NK-92 (cell line): ENCODE measurements at regions not wholly inside any gene's neighbourhood (a gene's known extent, or its start where the extent isn't known, plus 50 kb on each side); places are given as distances from the start of the nearest gene placed in this dataset.

Experiments
- DNase-seq: peaks from one replicate; lab custom pipeline; 2025; ENCODE audit not compliant: unreplicated experiment; lab: John Stamatoyannopoulos, UW

GRCh38 chr10:10432296-10433035 lies 585.2 kb upstream of the CELF2 start:
- no peak for DNase-seq

- DNase-seq = no peak
Measured at GRCh38 chr10:10434312-10434711, 583.4 kb upstream of the CELF2 start.

- no peak for DNase-seq
Measured at GRCh38 chr10:10437886-10438285, 579.8 kb upstream of the CELF2 start.

- DNase-seq = no peak
Measured at GRCh38 chr10:10438335-10439100, 579.2 kb upstream of the CELF2 start.

- no peak for DNase-seq
Measured at GRCh38 chr10:10456856-10457255, 560.8 kb upstream of the CELF2 start.

- no peak for DNase-seq
Measured at GRCh38 chr10:10460451-10460850, 557.2 kb upstream of the CELF2 start.

GRCh38 chr10:10462151-10462941 lies 555.3 kb upstream of the CELF2 start:
- DNase-seq = no peak

- no peak for DNase-seq
Measured at GRCh38 chr10:10471758-10472157, 545.9 kb upstream of the CELF2 start.

- no peak for DNase-seq
Measured at GRCh38 chr10:10475812-10476211, 541.9 kb upstream of the CELF2 start.

- DNase-seq = no peak
Measured at GRCh38 chr10:10477844-10478243, 539.8 kb upstream of the CELF2 start.

GRCh38 chr10:10479465-10479864 lies 538.2 kb upstream of the CELF2 start:
- no peak for DNase-seq

GRCh38 chr10:10482613-10483012 lies 535.1 kb upstream of the CELF2 start:
- DNase-seq = no peak

GRCh38 chr10:10489076-10489475 lies 528.6 kb upstream of the CELF2 start:
- no peak for DNase-seq

GRCh38 chr10:10489805-10490571 lies 527.7 kb upstream of the CELF2 start:
- DNase-seq = no peak

GRCh38 chr10:10490581-10490980 lies 527.1 kb upstream of the CELF2 start:
- DNase-seq = no peak

- DNase-seq = no peak
Measured at GRCh38 chr10:10492420-10492819, 525.3 kb upstream of the CELF2 start.

- no peak for DNase-seq
Measured at GRCh38 chr10:10493833-10494232, 523.8 kb upstream of the CELF2 start.

GRCh38 chr10:10497245-10497644 lies 520.4 kb upstream of the CELF2 start:
- DNase-seq = no peak

- DNase-seq = no peak
Measured at GRCh38 chr10:10498781-10499180, 518.9 kb upstream of the CELF2 start.

GRCh38 chr10:10499839-10500238 lies 517.8 kb upstream of the CELF2 start:
- no peak for DNase-seq

- DNase-seq = no peak
Measured at GRCh38 chr10:10500937-10501336, 516.7 kb upstream of the CELF2 start.
